WTC11 (cell line): ENCODE measurements at regions not wholly inside any gene's neighbourhood (a gene's known extent, or its start where the extent isn't known, plus 50 kb on each side); places are given as distances from the start of the nearest gene placed in this dataset.

Experiments used
- ATAC-seq: fragments of 200-7000 bp; cut with Tn5 transposase; 2 replicates; pipeline ENCODE4 v1.10.0; 2021; ENCODE audit warnings: mild to moderate bottlenecking, moderate library complexity
- CTCF ChIA-PET: fragments of 300-600 bp; sonication (Branson Sonifier 250); formaldehyde crosslinking; loops from one replicate; lab custom pipeline; 2021; ENCODE audit warnings: antibody characterized with exemption; lab: Charles Lee
- POLR2A ChIA-PET: fragments of 350-600 bp; sonication (Branson Sonifier 250); formaldehyde crosslinking; loops from one replicate; lab custom pipeline; 2021; ENCODE audit warnings: antibody characterized with exemption; lab: Charles Lee
- DNase-seq: peaks from one replicate; pipeline ENCODE4 v3.0.0; 2021; ENCODE audit warnings: low spot score
- H3K27ac Mint-ChIP-seq: 2 replicates; pipeline ENCODE4 v1.8.0; 2021; ENCODE audit warnings: mixed read lengths
- H3K27me3 Mint-ChIP-seq: 2 replicates; pipeline ENCODE4 v1.8.0; 2021; ENCODE audit warnings: low read depth, mild to moderate bottlenecking, moderate library complexity, mixed read lengths
- H3K36me3 Mint-ChIP-seq: 2 replicates; pipeline ENCODE4 v1.8.0; 2021; ENCODE audit warnings: mixed read lengths
- H3K4me1 Mint-ChIP-seq: 2 replicates; pipeline ENCODE4 v1.8.0; 2022; ENCODE audit warnings: mixed read lengths
- H3K4me3 Mint-ChIP-seq: 2 replicates; pipeline ENCODE4 v1.8.0; 2021; ENCODE audit warnings: mild to moderate bottlenecking, moderate library complexity, mixed read lengths
- H3K9me3 Mint-ChIP-seq: 2 replicates; pipeline ENCODE4 v1.8.0; 2021; ENCODE audit warnings: mixed read lengths
- AFF4 ChIP-seq: sonication (generic); formaldehyde crosslinking; IDR thresholded peaks from 2 replicates; pipeline ENCODE4 v1.8.1; 2023; ENCODE audit warnings: mild to moderate bottlenecking, missing genetic modification reagents, borderline replicate concordance
- CDX4 ChIP-seq: fragments of 250-450 bp; sonication (Bioruptor Pico); IDR thresholded peaks from 2 replicates; pipeline ENCODE4 v1.9.0; 2021; ENCODE audit warnings: moderate library complexity, mild to moderate bottlenecking, inconsistent platforms, borderline replicate concordance
- CREB1 ChIP-seq: sonication (generic); formaldehyde crosslinking; IDR thresholded peaks from 2 replicates; pipeline ENCODE4 v1.8.0; 2023; ENCODE audit warnings: mild to moderate bottlenecking, missing genetic modification reagents
- EMX1 ChIP-seq: fragments of 250-450 bp; sonication (Bioruptor Pico); IDR thresholded peaks from 2 replicates; pipeline ENCODE4 v1.8.0; 2021; ENCODE audit warnings: mild to moderate bottlenecking
- ESRRA ChIP-seq: sonication (generic); formaldehyde crosslinking; IDR thresholded peaks from 2 replicates; pipeline ENCODE4 v1.8.1; 2022; ENCODE audit warnings: mild to moderate bottlenecking, missing genetic modification reagents, borderline replicate concordance
- ETV6 ChIP-seq: sonication (generic); formaldehyde crosslinking; IDR thresholded peaks from 2 replicates; pipeline ENCODE4 v1.8.1; 2022; ENCODE audit warnings: mild to moderate bottlenecking, missing genetic modification reagents
- FOXP1 ChIP-seq: sonication (generic); formaldehyde crosslinking; IDR thresholded peaks from 2 replicates; pipeline ENCODE4 v1.8.0; 2022; ENCODE audit warnings: missing genetic modification reagents, mild to moderate bottlenecking, moderate library complexity, borderline replicate concordance
- FOXP4 ChIP-seq: sonication (generic); formaldehyde crosslinking; IDR thresholded peaks from 2 replicates; pipeline ENCODE4 v1.8.0; 2022; ENCODE audit warnings: mild to moderate bottlenecking, missing genetic modification reagents
- JUN ChIP-seq: sonication (generic); formaldehyde crosslinking; IDR thresholded peaks from 2 replicates; pipeline ENCODE4 v1.8.0; 2023; ENCODE audit warnings: mild to moderate bottlenecking, missing genetic modification reagents
- MYBL2 ChIP-seq: sonication (generic); formaldehyde crosslinking; IDR thresholded peaks from 2 replicates; pipeline ENCODE4 v1.8.1; 2023; ENCODE audit warnings: mild to moderate bottlenecking, moderate library complexity, missing genetic modification reagents
- NR2C2 ChIP-seq: sonication (generic); formaldehyde crosslinking; IDR thresholded peaks from 2 replicates; pipeline ENCODE4 v1.8.0; 2022; ENCODE audit warnings: mild to moderate bottlenecking, missing genetic modification reagents
- OVOL2 ChIP-seq: fragments of 250-450 bp; sonication (Bioruptor Pico); IDR thresholded peaks from 2 replicates; pipeline ENCODE4 v1.9.0; 2021; ENCODE audit warnings: mild to moderate bottlenecking, borderline replicate concordance
- RORB ChIP-seq: fragments of 250-450 bp; sonication (Bioruptor Pico); IDR thresholded peaks from 2 replicates; pipeline ENCODE4 v1.9.0; 2021; ENCODE audit warnings: mild to moderate bottlenecking
- SMAD4 ChIP-seq: sonication (generic); formaldehyde crosslinking; IDR thresholded peaks from 2 replicates; pipeline ENCODE4 v1.8.0; 2022; ENCODE audit warnings: mild to moderate bottlenecking, missing genetic modification reagents
- ZNF263 ChIP-seq: sonication (generic); formaldehyde crosslinking; IDR thresholded peaks from 2 replicates; pipeline ENCODE4 v1.8.1; 2022; ENCODE audit warnings: low read depth, mild to moderate bottlenecking, moderate library complexity, missing genetic modification reagents
- ZNF396 ChIP-seq: fragments of 250-450 bp; sonication (Bioruptor Pico); IDR thresholded peaks from 2 replicates; pipeline ENCODE4 v1.8.0; 2021; ENCODE audit warnings: mild to moderate bottlenecking, moderate library complexity, borderline replicate concordance
- TF ChIP-seq, protein P1 (sequence below): sonication (generic); formaldehyde crosslinking; IDR thresholded peaks from 2 replicates; pipeline ENCODE4 v1.8.1; 2022; ENCODE audit warnings: low read depth, missing genetic modification reagents, borderline replicate concordance
- TF ChIP-seq, protein P2 (sequence below): sonication (generic); formaldehyde crosslinking; IDR thresholded peaks from 2 replicates; pipeline ENCODE4 v1.8.0; 2022; ENCODE audit warnings: mild to moderate bottlenecking, missing genetic modification reagents
- TF ChIP-seq, protein P3 (sequence below): fragments of 250-450 bp; sonication (Bioruptor Pico); IDR thresholded peaks from 2 replicates; pipeline ENCODE4 v1.8.0; 2021; ENCODE audit warnings: mild to moderate bottlenecking
- TF ChIP-seq, protein P4 (sequence below): sonication (generic); formaldehyde crosslinking; IDR thresholded peaks from 2 replicates; pipeline ENCODE4 v1.8.0; 2022; ENCODE audit warnings: missing genetic modification reagents

DNA sequence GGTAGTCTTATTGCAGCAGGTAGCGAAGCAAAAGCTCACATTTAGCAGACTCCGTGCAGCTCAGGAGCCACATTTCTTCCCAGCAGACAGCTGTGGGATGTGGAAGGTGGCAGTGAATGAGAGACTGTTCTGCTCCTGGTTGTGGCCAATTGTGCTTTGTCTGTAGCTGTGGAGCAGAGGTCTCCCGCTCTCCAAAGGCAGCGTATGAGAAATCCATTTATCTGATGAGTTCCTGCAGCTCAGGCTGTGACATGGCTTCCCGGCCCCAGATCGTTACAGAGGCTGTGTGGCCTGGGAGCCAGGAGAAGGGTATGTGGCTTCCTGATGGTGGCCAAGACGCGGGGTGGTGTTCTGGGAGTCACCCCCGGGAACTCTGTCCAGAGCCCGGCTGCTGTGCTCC lies 64.5 kb upstream of the KIF16B start:
- TF ChIP-seq RORB (no peak), OVOL2 (no peak), FOXP4 (CRISPR knock-in tag) (no peak), AFF4 (CRISPR knock-in tag) (no peak), ETV6 (CRISPR knock-in tag) (no peak), SMAD4 (CRISPR knock-in tag) (no peak), CDX4 (CRISPR knock-in tag) (no peak), FOXP1 (CRISPR knock-in tag) (no peak), ZNF396 (CRISPR knock-in tag) (no peak), CREB1 (no peak), EMX1 (CRISPR knock-in tag) (no peak), JUN (CRISPR knock-in tag) (no peak), ZNF263 (CRISPR knock-in tag) (no peak), ESRRA (CRISPR knock-in tag) (no peak), MYBL2 (CRISPR knock-in tag) (no peak), NR2C2 (no peak)
- TF ChIP-seq, protein P1, sequence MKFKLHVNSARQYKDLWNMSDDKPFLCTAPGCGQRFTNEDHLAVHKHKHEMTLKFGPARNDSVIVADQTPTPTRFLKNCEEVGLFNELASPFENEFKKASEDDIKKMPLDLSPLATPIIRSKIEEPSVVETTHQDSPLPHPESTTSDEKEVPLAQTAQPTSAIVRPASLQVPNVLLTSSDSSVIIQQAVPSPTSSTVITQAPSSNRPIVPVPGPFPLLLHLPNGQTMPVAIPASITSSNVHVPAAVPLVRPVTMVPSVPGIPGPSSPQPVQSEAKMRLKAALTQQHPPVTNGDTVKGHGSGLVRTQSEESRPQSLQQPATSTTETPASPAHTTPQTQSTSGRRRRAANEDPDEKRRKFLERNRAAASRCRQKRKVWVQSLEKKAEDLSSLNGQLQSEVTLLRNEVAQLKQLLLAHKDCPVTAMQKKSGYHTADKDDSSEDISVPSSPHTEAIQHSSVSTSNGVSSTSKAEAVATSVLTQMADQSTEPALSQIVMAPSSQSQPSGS (CRISPR knock-in tag), result no peak
- TF ChIP-seq, protein P2, sequence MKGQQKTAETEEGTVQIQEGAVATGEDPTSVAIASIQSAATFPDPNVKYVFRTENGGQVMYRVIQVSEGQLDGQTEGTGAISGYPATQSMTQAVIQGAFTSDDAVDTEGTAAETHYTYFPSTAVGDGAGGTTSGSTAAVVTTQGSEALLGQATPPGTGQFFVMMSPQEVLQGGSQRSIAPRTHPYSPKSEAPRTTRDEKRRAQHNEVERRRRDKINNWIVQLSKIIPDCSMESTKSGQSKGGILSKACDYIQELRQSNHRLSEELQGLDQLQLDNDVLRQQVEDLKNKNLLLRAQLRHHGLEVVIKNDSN (CRISPR knock-in tag), result no peak
- TF ChIP-seq, protein P3, sequence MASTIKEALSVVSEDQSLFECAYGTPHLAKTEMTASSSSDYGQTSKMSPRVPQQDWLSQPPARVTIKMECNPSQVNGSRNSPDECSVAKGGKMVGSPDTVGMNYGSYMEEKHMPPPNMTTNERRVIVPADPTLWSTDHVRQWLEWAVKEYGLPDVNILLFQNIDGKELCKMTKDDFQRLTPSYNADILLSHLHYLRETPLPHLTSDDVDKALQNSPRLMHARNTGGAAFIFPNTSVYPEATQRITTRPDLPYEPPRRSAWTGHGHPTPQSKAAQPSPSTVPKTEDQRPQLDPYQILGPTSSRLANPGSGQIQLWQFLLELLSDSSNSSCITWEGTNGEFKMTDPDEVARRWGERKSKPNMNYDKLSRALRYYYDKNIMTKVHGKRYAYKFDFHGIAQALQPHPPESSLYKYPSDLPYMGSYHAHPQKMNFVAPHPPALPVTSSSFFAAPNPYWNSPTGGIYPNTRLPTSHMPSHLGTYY (CRISPR knock-in tag), result no peak
- TF ChIP-seq, protein P4, sequence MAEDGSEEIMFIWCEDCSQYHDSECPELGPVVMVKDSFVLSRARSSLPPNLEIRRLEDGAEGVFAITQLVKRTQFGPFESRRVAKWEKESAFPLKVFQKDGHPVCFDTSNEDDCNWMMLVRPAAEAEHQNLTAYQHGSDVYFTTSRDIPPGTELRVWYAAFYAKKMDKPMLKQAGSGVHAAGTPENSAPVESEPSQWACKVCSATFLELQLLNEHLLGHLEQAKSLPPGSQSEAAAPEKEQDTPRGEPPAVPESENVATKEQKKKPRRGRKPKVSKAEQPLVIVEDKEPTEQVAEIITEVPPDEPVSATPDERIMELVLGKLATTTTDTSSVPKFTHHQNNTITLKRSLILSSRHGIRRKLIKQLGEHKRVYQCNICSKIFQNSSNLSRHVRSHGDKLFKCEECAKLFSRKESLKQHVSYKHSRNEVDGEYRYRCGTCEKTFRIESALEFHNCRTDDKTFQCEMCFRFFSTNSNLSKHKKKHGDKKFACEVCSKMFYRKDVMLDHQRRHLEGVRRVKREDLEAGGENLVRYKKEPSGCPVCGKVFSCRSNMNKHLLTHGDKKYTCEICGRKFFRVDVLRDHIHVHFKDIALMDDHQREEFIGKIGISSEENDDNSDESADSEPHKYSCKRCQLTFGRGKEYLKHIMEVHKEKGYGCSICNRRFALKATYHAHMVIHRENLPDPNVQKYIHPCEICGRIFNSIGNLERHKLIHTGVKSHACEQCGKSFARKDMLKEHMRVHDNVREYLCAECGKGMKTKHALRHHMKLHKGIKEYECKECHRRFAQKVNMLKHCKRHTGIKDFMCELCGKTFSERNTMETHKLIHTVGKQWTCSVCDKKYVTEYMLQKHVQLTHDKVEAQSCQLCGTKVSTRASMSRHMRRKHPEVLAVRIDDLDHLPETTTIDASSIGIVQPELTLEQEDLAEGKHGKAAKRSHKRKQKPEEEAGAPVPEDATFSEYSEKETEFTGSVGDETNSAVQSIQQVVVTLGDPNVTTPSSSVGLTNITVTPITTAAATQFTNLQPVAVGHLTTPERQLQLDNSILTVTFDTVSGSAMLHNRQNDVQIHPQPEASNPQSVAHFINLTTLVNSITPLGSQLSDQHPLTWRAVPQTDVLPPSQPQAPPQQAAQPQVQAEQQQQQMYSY (CRISPR knock-in tag), result no peak
- no peak overlapping the region for H3K4me3 Mint-ChIP-seq
- ATAC-seq, result no peak; the same call in 1 of the 2 replicates
- peaks cover 11% of the 10 kb centered on the region for H3K9me3 Mint-ChIP-seq
- no peak overlapping the region for H3K27ac Mint-ChIP-seq
- ChIA-PET POLR2A (no interaction called here), CTCF (no interaction called here)
- H3K36me3 Mint-ChIP-seq, result no peaks in the 10 kb centered on the region
- H3K4me1 Mint-ChIP-seq, result peaks cover 2% of the 10 kb centered on the region; the same call in 1 of the 2 replicates
- no peak for DNase-seq
- H3K27me3 Mint-ChIP-seq, result no peaks in the 10 kb centered on the region
